Lower lobe of right lung (tissue), 2 donors: ENCODE measurements at regions not wholly inside any gene's neighbourhood (a gene's known extent, or its start where the extent isn't known, plus 50 kb on each side); places are given as distances from the start of the nearest gene placed in this dataset.
A peak's percentile ranks its signal among the peaks of the same experiment; 100 is the strongest.

Experiments used
- ATAC-seq, 2 donors: fragments of 200-7000 bp; cut with Tn5 transposase; one replicate each; pipeline ENCODE4 v1.9.1; 2020 to 2022; ENCODE audit warnings: mild to moderate bottlenecking in 2 of 2, moderate library complexity in 2 of 2
- DNase-seq: peaks from one replicate; pipeline ENCODE4 v3.0.0-alpha.2; 2020
- H3K27ac ChIP-seq: fragments of 200-600 bp; one replicate; pipeline ENCODE4 v1.8.0; 2022
- H3K27me3 ChIP-seq: fragments of 200-600 bp; one replicate; pipeline ENCODE4 v1.8.0; 2022; ENCODE audit warnings: low read depth
- H3K36me3 ChIP-seq: fragments of 200-600 bp; one replicate; pipeline ENCODE4 v1.8.0; 2022; ENCODE audit warnings: mild to moderate bottlenecking
- H3K4me1 ChIP-seq: fragments of 200-600 bp; one replicate; pipeline ENCODE4 v1.8.0; 2022
- H3K4me3 ChIP-seq: fragments of 200-600 bp; one replicate; pipeline ENCODE4 v1.8.0; 2022; ENCODE audit warnings: mild to moderate bottlenecking
- H3K9me3 ChIP-seq: fragments of 200-600 bp; one replicate; pipeline ENCODE4 v1.8.0; 2022
- intact Hi-C: fragments of 100-400 bp; cut with DNase I; formaldehyde crosslinking; loops from one replicate; pipeline ENCODE4 v1.11.0; 2022
- TF ChIP-seq, protein P1 (sequence below): fragments of 200-600 bp; IDR thresholded peaks from one replicate; pipeline ENCODE4 v1.8.0; 2022; ENCODE audit warnings: antibody characterized with exemption, mild to moderate bottlenecking
- donor health status: DM: no; HTN: yes; CAD: no; lungs with severe emphysema.

DNA sequence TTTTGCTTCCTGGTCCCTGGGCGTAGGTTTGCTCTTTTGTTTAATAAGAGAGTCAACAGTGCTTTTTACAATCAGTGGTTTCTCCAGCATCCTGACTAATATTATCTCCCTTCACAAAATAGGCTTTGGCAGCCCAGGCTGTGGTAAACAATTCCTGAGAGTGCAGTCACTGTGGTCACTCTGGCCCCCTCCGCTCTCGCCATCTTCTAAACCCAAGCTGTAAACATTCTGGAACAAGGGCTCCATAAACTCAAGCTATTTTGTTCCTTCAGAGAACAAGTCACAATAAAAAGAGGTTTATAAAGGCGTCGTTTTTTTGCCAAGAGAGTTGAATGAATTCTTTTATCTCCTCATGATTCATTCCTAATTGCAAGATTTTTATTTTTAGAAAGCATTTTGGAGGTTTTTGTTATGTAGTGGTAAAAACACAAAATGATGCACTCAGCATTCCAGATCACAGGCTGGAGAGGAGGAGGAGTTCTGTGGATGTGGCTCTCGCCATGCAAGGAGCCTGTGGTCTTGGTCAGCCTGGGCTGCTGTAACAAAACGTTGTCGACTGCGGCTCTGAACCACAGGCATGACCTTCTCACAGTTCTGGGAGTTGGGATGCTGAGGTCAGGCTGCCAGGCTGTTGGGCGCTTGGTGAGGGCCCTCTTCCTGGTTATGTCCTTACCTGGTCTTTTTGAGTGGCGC, 486.4 kb upstream of the FAT1 start:
- ATAC-seq (peak in 1 of 2 donors; percentile 23), DNase-seq (no peak)
- intact Hi-C loops: no loop called here

DNA sequence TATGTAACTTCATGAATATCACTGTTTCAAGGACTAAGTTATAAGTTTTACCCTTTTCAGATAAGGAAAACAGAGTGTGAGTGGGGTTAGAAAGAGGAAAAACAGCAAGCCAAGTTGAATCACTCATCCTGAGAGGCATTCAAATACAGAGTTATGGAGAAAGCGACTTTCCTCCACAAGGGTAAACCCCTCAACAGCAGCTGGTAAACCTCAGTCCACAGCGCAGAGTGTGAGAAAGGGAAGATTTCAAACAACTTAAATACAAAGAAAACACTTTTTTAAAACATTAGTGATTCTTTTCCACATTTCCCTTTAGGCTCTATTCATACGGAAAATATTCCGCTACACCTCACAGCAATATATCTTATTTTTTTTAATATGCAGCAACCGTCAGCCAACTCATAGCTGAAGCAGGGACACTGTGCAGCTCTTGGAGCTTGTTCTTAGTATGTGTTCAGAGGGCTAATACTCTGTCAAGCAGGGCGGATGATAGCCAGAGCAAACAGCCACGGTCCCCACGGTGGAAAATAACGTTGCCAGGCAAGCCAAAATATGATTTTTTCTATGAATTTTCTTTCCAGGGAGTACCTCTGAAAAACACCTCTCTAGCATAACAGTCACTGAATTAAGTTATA, 488.9 kb upstream of the FAT1 start:
- no peak overlapping the region for H3K4me3 ChIP-seq
- no peaks in the 10 kb centered on the region for H3K4me1 ChIP-seq
- DNase-seq (no peak), ATAC-seq (no peak)
- H3K9me3 ChIP-seq: no peaks in the 10 kb centered on the region
- intact Hi-C loops: no loop called here
- no peaks in the 10 kb centered on the region for H3K36me3 ChIP-seq
- TF ChIP-seq, protein P1, sequence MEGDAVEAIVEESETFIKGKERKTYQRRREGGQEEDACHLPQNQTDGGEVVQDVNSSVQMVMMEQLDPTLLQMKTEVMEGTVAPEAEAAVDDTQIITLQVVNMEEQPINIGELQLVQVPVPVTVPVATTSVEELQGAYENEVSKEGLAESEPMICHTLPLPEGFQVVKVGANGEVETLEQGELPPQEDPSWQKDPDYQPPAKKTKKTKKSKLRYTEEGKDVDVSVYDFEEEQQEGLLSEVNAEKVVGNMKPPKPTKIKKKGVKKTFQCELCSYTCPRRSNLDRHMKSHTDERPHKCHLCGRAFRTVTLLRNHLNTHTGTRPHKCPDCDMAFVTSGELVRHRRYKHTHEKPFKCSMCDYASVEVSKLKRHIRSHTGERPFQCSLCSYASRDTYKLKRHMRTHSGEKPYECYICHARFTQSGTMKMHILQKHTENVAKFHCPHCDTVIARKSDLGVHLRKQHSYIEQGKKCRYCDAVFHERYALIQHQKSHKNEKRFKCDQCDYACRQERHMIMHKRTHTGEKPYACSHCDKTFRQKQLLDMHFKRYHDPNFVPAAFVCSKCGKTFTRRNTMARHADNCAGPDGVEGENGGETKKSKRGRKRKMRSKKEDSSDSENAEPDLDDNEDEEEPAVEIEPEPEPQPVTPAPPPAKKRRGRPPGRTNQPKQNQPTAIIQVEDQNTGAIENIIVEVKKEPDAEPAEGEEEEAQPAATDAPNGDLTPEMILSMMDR: no peak
- no peak overlapping the region for H3K27ac ChIP-seq
- H3K27me3 ChIP-seq: no peaks in the 10 kb centered on the region

More for the DNA sequence above, 486.4 kb upstream of the FAT1 start:
- TF ChIP-seq, protein P1: no peak
- Histone ChIP-seq H3K4me3 (no peak overlapping the region), H3K27me3 (no peaks in the 10 kb centered on the region), H3K27ac (no peak overlapping the region), H3K9me3 (peaks cover 3% of the 10 kb centered on the region), H3K36me3 (no peaks in the 10 kb centered on the region), H3K4me1 (no peaks in the 10 kb centered on the region)

DNA sequence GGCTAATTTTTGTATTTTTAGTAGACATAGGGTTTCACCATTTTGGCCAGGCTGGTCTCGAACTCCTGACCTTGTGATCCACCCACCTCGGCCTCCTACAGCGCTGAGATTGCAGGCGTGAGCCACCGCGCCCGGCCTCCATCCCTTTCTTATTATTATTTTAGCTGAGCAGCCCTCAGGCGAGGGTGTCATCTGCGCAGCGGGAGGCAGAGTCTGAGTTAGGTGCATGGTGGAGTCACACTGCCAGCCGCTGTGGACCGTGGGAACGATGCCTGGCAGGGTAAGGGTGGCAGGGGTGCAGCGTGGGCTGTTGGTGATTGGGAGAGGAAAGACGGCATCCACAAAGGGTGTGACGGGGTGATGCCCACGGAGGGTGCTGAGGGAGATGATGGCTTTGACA, 491.8 kb upstream of the FAT1 start:
- DNase-seq (no peak), ATAC-seq (no peak)
- no peaks in the 10 kb centered on the region for H3K9me3 ChIP-seq
- no peaks in the 10 kb centered on the region for H3K27me3 ChIP-seq
- H3K4me3 ChIP-seq: no peak overlapping the region
- intact Hi-C loops: no loop called here
- H3K36me3 ChIP-seq: no peaks in the 10 kb centered on the region
- no peak overlapping the region for H3K27ac ChIP-seq
- TF ChIP-seq, protein P1: no peak
- no peaks in the 10 kb centered on the region for H3K4me1 ChIP-seq

DNA sequence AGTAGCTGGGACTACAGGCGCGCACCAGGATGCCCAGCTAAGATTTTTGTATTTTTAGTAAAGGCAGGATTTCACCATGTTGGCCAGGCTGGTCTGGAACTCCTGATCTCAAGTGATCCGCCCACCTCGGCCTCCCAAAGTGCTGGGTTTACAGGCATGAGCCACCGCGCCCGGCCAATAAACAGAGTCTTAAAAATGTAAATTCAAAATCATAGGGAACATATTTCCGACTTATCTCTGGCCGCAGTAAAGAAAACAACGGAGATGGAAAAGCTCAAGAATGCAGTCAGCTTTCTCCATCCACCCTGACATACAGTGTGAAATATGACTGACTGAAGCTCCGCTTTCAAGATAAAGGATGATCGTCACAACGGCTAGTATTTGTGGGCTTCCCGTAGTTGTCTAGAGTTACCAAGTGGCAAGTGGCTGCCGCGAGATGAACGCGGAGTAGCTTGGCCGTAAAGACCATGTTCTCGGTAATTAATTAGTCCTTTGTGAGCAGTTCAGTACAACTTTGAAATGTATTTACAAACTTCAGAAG, 495.1 kb upstream of the FAT1 start:
- Histone ChIP-seq H3K36me3 (no peaks in the 10 kb centered on the region), H3K4me1 (no peaks in the 10 kb centered on the region), H3K27ac (no peak overlapping the region), H3K9me3 (no peaks in the 10 kb centered on the region), H3K4me3 (no peak overlapping the region), H3K27me3 (no peaks in the 10 kb centered on the region)
- intact Hi-C loops: no loop called here
- TF ChIP-seq, protein P1: no peak
- DNase-seq: no peak
- ATAC-seq: no peak

DNA sequence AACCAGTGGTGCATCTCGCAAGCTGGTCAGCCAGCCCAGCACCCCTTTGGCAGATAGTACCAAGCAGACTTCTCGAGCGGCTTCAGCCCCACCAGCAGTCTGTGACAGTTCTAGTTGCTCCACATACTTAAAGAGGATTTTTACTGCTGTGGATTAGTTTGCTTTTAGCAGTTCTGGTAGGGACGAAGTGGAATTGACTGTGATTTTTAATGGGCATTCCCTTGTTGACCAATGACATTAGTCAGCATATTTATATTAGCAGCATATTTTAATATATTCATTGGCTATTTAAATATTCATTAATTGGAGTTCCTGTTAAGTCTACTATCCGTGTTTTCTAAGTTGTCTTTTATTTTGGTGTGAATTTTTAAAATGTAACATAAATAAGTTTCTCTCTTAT, 500.9 kb upstream of the FAT1 start:
- no peak overlapping the region for H3K27ac ChIP-seq
- H3K4me1 ChIP-seq: no peaks in the 10 kb centered on the region
- TF ChIP-seq, protein P1: no peak
- no peaks in the 10 kb centered on the region for H3K27me3 ChIP-seq
- intact Hi-C loops: no loop called here
- no peaks in the 10 kb centered on the region for H3K36me3 ChIP-seq
- ATAC-seq (no peak), DNase-seq (no peak)
- no peaks in the 10 kb centered on the region for H3K9me3 ChIP-seq
- no peak overlapping the region for H3K4me3 ChIP-seq
